IPS-15b (cell line): ENCODE measurements at regions not wholly inside any gene's neighbourhood (a gene's known extent, or its start where the extent isn't known, plus 50 kb on each side); places are given as distances from the start of the nearest gene placed in this dataset.

Experiments
- H3K27me3 ChIP-seq: one replicate; pipeline ENCODE4 v1.6.1; 2013; ENCODE audit warnings: low read length; ENCODE audit not compliant: control insufficient read depth, insufficient read depth
- H3K36me3 ChIP-seq: one replicate; pipeline ENCODE4 v1.6.1; 2013; ENCODE audit warnings: low read length; ENCODE audit not compliant: control insufficient read depth, insufficient read depth
- H3K4me1 ChIP-seq: one replicate; pipeline ENCODE4 v1.6.1; 2013; ENCODE audit warnings: mild to moderate bottlenecking, low read length; ENCODE audit not compliant: control insufficient read depth, insufficient read depth
- H3K4me3 ChIP-seq: one replicate; pipeline ENCODE4 v1.5.1; 2013; ENCODE audit warnings: low read depth, low read length
- H3K9ac ChIP-seq: one replicate; pipeline ENCODE4 v1.6.1; 2013; ENCODE audit warnings: low read depth, mild to moderate bottlenecking, low read length
- H3K9me3 ChIP-seq: one replicate; pipeline ENCODE4 v1.6.1; 2013; ENCODE audit warnings: mild to moderate bottlenecking, low read length; ENCODE audit not compliant: control insufficient read depth, insufficient read depth

DNA sequence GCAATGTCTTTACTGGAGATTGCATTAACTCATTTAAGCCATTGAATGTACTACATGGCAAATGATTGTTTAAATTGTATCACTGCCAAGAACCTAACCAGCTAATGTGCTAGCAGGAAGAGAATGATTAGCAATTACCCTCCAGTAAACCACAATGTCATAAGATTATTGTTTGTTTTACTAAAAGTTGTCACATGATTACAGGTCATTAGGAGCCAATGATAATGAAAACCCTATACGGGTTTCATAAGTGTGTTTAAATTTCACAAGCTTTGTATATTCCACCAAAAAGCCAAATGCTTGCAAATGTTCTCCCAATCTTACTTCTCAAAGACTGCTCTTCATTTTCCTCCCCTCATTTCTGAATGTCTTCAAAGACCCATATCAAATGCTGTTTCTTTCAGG, 76.5 kb upstream of the PPP1R3C start:
- Histone ChIP-seq H3K9ac (no peak overlapping the region), H3K27me3 (no peaks in the 10 kb centered on the region), H3K4me3 (no peak overlapping the region), H3K36me3 (no peaks in the 10 kb centered on the region), H3K4me1 (no peaks in the 10 kb centered on the region), H3K9me3 (no peaks in the 10 kb centered on the region)

DNA sequence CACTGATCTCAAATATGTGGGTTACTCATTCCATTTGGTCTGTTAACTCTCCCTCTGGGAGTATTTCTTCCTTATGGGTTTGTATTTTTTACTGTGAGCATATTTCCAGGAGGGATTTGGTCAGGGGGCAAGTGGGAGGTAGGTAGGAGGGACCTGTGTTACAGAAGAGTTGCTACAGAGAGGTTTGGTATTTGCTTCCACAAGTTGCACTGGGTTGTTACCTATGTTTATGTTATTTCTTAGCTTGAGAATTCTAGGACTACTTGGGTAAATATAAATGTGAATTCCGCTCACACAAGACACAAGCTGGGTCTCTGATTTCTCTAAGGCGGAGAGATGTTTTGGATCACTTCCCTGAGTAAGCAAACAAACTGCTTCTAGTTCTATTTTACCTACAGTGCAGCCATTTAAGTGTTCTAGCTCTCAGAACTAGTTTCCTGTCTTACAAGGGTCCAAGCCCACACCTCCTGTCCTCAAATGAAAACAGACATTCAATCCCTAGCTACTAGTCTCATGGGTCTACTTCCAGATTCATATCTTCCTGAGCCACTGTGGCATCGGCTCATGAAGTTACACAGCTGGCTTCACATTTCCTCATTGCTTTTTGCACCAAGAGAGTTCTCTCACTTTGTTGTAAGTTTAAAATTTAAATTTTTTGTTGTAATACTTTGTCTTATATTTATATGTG, 75.4 kb upstream of the PPP1R3C start:
- H3K27me3 ChIP-seq: no peaks in the 10 kb centered on the region
- no peaks in the 10 kb centered on the region for H3K9me3 ChIP-seq
- H3K36me3 ChIP-seq: no peaks in the 10 kb centered on the region
- H3K4me3 ChIP-seq: no peak overlapping the region
- no peak overlapping the region for H3K9ac ChIP-seq
- no peaks in the 10 kb centered on the region for H3K4me1 ChIP-seq

DNA sequence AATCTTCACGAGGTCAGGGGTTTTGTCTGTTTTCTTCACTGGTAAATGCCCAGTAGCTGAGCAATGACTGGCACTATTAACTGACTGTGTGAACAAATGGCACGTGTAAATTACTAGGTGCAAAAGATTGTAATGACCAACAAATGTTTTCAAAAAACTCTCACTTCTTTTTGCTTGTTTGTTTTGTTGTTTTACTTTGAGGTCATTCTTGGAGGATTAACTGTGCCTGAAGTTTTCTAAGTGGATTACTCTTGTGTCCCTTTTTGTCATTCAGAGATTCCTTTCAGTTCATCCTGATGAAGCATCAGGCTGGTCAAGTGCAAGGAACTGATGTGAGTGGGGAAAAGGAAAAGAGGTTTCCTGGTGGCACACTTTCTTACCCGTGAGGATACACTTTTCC, 74.4 kb upstream of the PPP1R3C start:
- Histone ChIP-seq H3K36me3 (no peaks in the 10 kb centered on the region), H3K4me1 (no peaks in the 10 kb centered on the region), H3K4me3 (no peak overlapping the region), H3K9ac (no peak overlapping the region), H3K9me3 (no peaks in the 10 kb centered on the region), H3K27me3 (no peaks in the 10 kb centered on the region)

DNA sequence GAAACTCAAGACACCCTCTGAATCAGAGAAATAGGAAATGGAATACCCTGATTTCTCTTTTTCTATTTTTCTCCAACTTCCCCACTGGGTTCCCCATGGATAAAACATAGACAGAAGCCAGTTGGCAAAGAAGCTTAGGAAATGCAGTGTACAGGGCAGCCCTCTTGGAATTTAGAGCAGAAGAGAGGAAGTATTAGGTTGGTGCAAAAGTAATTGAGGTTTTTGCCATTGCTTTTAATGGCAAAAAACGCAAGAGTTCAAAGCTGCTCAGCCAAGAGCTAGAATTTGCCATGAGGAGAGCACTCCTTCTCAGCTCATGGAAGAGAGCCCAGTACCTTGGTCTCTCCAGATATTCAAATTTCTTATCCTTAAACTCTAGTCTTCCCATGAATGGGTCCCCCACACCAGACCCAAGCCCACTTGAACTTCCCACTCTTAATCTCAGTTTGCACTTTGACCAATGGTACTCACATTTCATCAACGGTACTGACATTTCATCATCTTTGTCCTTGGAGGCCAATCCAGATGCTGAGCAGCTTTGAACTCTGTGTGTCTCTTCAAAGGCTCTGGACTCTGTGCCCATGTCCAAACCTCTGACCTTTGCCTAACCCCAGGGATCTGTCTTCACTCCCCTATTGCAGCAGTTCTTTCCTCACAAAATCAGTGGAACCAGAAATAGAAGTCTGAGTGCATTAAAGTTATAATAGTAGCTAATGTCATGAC, 73.2 kb upstream of the PPP1R3C start:
- Histone ChIP-seq H3K9ac (no peak overlapping the region), H3K36me3 (no peaks in the 10 kb centered on the region), H3K4me3 (no peak overlapping the region), H3K4me1 (no peaks in the 10 kb centered on the region), H3K9me3 (no peaks in the 10 kb centered on the region), H3K27me3 (no peaks in the 10 kb centered on the region)

DNA sequence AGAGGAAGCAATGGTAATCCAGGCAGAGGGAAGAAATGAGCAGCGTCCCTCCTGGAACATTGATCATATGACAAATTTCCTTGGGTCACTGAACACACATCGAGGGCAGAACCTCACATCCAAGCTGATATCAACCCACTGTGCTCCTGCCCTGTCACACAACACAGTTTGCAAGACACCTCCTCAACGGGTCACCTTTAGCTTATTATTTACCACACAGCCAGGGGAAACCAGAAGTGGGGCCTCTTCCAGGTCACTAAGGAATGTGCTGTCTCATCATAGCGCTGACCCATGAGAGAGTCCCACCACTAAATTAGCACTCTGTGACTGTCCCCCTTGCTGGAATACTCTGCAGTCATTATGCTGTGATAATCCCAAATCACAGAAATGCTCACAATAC, 69.7 kb upstream of the PPP1R3C start:
- Histone ChIP-seq H3K4me1 (no peaks in the 10 kb centered on the region), H3K27me3 (no peaks in the 10 kb centered on the region), H3K4me3 (no peak overlapping the region), H3K36me3 (no peaks in the 10 kb centered on the region), H3K9me3 (no peaks in the 10 kb centered on the region), H3K9ac (no peak overlapping the region)

DNA sequence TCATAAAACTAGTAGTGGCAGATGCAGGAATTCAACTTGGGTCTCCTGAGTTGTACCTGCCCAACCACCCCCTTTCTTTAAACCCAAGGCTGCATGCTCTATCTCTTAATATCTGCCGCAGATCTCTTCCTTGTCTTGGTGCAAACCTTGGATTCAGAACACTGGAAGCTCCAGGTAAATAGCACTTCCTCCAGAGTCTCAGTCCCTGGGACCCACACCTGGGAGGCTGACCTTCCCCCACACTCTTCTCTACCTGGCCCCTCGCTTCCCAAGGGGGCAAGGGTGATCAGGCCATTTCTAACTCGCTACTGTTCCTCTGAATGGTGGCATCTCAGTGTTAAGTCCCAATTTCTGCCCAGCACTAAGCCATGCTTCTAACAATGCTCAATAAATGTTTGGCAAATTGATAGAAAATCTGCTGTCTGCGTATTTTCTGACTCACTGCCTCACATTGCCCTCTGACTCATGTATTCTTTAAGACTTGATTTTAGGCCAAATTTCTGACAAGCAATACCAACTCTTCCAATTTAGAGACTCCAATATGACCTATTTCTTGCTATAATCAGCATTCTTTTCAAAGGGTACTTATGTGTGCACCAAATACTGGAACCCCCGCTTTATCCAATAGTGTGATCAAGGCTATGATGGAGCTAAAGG, 68.0 kb upstream of the PPP1R3C start:
- Histone ChIP-seq H3K9ac (no peak overlapping the region), H3K27me3 (no peaks in the 10 kb centered on the region), H3K4me1 (no peaks in the 10 kb centered on the region), H3K36me3 (no peaks in the 10 kb centered on the region), H3K9me3 (no peaks in the 10 kb centered on the region), H3K4me3 (no peak overlapping the region)

DNA sequence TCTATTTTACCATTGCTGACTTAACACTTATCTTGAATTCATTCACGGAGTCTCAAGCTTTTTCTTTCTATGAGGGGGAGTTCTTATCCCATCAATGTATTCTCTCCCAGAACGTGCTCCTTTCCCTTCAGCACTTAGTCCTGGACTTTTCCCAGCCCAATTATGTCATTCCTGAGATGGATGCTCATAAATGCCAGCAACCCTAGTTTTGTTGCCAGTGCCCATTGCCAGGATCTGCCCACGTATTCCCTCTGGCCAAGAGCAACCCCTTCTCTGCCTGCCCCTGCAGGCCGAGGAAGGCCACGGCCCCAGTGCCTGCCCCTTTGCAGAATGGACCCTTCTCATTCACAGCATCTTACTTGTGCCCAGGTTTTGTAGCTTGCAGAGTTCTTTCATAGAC, 67.4 kb upstream of the PPP1R3C start:
- Histone ChIP-seq H3K36me3 (no peaks in the 10 kb centered on the region), H3K9ac (no peak overlapping the region), H3K4me1 (no peaks in the 10 kb centered on the region), H3K9me3 (no peaks in the 10 kb centered on the region), H3K27me3 (no peaks in the 10 kb centered on the region), H3K4me3 (no peak overlapping the region)

DNA sequence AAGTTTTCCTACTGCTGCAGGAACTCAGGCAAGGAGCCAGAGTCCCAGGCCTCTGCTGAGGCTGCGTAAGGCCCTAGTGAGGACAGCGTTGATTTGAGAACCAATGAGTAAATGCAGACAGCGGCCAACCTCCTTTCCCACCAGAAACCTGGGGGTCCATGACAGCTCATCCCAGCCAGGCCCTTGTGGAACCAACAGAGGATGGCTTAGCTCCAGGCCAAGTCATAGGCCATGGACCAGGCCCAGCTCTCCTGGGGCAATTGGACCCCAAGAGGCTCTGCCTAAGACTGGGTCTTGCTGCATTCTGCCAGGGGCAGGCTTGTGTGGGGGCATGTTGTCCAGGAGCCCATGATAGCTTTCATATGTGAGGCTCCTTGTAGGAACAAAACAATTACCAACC, 65.4 kb upstream of the PPP1R3C start:
- H3K9me3 ChIP-seq: no peaks in the 10 kb centered on the region
- no peaks in the 10 kb centered on the region for H3K27me3 ChIP-seq
- H3K4me3 ChIP-seq: no peak overlapping the region
- H3K4me1 ChIP-seq: no peaks in the 10 kb centered on the region
- H3K36me3 ChIP-seq: no peaks in the 10 kb centered on the region
- H3K9ac ChIP-seq: no peak overlapping the region

DNA sequence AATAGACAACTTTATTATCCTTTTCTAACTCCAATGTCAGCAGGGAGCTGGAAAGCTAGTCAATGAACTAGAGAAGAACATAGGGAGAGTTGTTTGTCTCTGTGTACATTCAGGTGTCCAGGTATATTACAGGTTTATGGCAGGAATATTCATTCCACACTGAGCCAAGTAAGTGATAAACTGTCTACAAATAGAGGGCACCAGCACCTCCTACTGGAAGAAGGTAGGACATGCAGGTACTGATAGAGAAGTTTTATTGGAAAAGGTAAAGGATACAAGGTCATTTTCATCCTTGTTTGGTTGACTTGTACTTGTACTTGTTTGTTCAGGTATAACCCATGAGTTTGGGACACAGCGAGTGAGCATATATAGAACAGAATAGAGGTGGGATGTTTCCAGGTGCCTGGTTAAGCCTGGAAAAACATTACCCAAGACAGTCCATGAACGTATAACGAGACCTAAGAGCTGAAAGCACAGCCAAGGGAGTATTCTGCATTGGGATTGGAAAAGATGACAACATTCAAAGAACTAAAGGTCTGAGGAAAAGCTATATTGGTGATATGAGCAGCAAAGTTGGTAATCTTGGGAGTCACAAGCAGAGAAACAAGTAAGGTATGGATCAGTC, 61.4 kb upstream of the PPP1R3C start:
- H3K4me3 ChIP-seq: no peak overlapping the region
- no peaks in the 10 kb centered on the region for H3K27me3 ChIP-seq
- no peaks in the 10 kb centered on the region for H3K36me3 ChIP-seq
- no peaks in the 10 kb centered on the region for H3K9me3 ChIP-seq
- no peak overlapping the region for H3K9ac ChIP-seq
- no peaks in the 10 kb centered on the region for H3K4me1 ChIP-seq

DNA sequence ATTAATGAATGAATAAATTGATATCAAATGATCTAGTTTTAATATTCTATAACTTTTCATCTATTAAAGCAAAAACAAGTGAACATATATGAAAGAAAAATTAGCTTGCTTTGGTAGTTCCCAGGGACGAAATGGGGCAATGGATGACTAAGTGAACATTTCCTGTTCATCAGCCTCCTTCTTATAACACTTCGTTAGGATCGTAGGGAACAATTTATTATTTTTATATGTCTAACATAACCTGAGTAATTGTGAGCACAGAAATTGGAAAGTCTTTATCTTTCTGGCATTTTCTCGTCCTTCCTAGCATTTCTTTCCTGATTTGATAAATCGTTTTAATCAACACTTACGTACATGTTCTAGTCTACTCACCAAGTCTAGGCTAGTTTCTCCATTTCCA, 59.1 kb upstream of the PPP1R3C start:
- H3K9ac ChIP-seq: no peak overlapping the region
- H3K36me3 ChIP-seq: no peaks in the 10 kb centered on the region
- H3K4me1 ChIP-seq: no peaks in the 10 kb centered on the region
- H3K4me3 ChIP-seq: no peak overlapping the region
- no peaks in the 10 kb centered on the region for H3K9me3 ChIP-seq
- no peaks in the 10 kb centered on the region for H3K27me3 ChIP-seq

DNA sequence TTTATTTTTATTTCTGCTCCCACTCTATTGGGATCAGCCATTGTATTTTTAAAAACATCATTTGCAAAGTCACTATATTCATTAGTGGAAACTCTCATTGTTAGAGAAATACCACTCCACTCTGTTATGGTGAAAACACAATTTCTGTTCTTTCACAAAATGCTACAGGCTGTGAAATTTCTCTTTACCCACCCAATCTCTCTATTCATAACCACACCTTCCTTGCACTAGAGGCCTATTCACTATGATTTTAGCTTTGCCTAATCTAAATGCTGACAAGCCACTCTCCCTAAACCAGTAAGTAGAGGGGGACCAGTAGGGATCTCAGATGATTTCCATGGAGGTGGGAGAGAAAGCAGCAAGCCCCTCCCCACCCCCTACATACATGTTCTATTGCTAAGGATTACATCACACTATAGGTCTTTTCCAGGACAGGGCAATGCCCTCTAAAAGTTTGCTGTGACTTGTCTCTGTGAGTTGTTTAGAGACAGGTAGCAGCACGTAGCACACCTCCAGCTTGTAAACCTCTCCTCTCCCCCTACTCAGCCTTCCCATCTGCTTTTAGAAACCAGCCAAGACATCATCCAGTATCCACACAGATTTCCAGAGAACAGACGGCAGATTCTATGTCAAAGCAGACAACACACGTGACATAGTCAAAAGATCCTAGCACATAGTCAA, 58.3 kb upstream of the PPP1R3C start:
- Histone ChIP-seq H3K4me3 (no peak overlapping the region), H3K9ac (no peak overlapping the region), H3K4me1 (no peaks in the 10 kb centered on the region)

More for the DNA sequence above, 58.3 kb upstream of the PPP1R3C start:
- no peaks in the 10 kb centered on the region for H3K27me3 ChIP-seq
- no peaks in the 10 kb centered on the region for H3K36me3 ChIP-seq
- H3K9me3 ChIP-seq: no peaks in the 10 kb centered on the region
